Ishikawa (cell line): ENCODE measurements at regions not wholly inside any gene's neighbourhood (a gene's known extent, or its start where the extent isn't known, plus 50 kb on each side); places are given as distances from the start of the nearest gene placed in this dataset.
A peak's percentile ranks its signal among the peaks of the same experiment; 100 is the strongest.

Experiments used
- CEBPB ChIP-seq: IDR thresholded peaks from 2 replicates; pipeline ENCODE4 v1.6.1; 2012
- CREB1 ChIP-seq: IDR thresholded peaks from 2 replicates; pipeline ENCODE4 v1.6.1; 2012; ENCODE audit warnings: low read depth
- EGR1 ChIP-seq: IDR thresholded peaks from 2 replicates; pipeline ENCODE4 v1.6.1; 2012
- EP300 ChIP-seq: IDR thresholded peaks from 2 replicates; pipeline ENCODE4 v1.6.1; 2012; ENCODE audit warnings: borderline replicate concordance
- FOXM1 ChIP-seq: IDR thresholded peaks from 2 replicates; pipeline ENCODE4 v1.6.1; 2012; ENCODE audit warnings: low read depth, borderline replicate concordance
- NFIC ChIP-seq: IDR thresholded peaks from 2 replicates; pipeline ENCODE4 v1.6.1; 2012
- RAD21 ChIP-seq: IDR thresholded peaks from 2 replicates; pipeline ENCODE4 v1.6.1; 2012; ENCODE audit warnings: low read depth
- TAF1 ChIP-seq: IDR thresholded peaks from 2 replicates; pipeline ENCODE4 v1.6.1; 2012; ENCODE audit warnings: low read depth, mild to moderate bottlenecking
- TCF12 ChIP-seq: IDR thresholded peaks from 2 replicates; pipeline ENCODE4 v1.6.1; 2012; ENCODE audit warnings: low read depth
- TEAD4 ChIP-seq: IDR thresholded peaks from 2 replicates; pipeline ENCODE4 v1.6.1; 2012
- YY1 ChIP-seq: IDR thresholded peaks from 2 replicates; pipeline ENCODE4 v1.6.1; 2012; ENCODE audit warnings: low read depth
- ZBTB7A ChIP-seq: IDR thresholded peaks from 2 replicates; pipeline ENCODE4 v1.6.1; 2012; ENCODE audit warnings: low read depth
- TF ChIP-seq, protein P1 (sequence below): IDR thresholded peaks from 2 replicates; pipeline ENCODE4 v1.6.1; 2012
- TF ChIP-seq, protein P2 (sequence below): IDR thresholded peaks from 2 replicates; pipeline ENCODE4 v1.6.1; 2012
- TF ChIP-seq, protein P3 (sequence below): IDR thresholded peaks from 2 replicates; pipeline ENCODE4 v1.6.1; 2012; ENCODE audit warnings: low read depth, mild to moderate bottlenecking

DNA sequence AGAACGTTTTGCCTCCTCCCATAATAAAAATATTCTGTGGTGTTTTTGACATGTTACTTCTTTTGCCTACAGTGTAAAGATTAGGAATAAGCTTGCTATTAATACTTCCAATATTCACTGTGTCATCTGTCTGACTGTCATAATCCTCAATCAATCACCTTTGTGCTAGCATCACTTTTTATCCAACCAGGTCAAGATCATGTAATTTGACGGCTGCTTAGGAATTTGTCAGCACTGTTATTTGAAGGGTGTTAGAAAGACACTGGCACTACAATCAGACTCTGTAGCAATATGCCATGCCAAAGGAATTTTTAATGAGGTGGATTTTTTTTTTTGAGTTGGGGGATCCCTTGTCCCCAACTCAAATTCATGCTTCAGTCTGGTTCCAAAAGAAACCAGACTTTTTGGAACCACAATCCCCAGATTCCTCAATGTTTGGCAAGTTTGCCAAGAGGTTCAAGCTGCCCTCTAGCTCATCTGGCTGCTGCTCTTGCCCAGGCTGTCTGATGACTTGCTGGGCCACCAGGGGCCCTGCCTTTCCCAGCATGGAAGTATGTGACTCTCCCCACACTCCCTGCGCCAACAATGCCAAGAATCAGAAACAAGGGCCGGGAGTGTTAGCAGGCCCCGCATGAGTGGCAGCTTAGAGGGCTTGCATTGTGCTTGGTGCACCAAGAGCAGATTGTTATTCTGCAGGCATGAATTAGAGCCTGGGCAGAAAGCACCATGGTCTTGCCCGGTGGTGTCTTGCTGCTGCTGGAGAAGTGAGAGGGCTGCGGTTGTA, 58.6 kb upstream of the TSC22D2 start:
- TF ChIP-seq CREB1 (no peak), CEBPB (no peak), EGR1 (no peak), YY1 (peak; percentile 57; the same call in 1 of the 2 replicates), RAD21 (peak; percentile 44), ZBTB7A (0 out of 2 replicates have a peak, but pooled peaks have one; percentile 33), TEAD4 (peak; percentile 85), FOXM1 (peak; percentile 70; the same call in 1 of the 2 replicates), TCF12 (peak; percentile 76; the same call in 1 of the 2 replicates), TAF1 (no peak), NFIC (peak; percentile 87), EP300 (peak; percentile 78)
- TF ChIP-seq, protein P1, sequence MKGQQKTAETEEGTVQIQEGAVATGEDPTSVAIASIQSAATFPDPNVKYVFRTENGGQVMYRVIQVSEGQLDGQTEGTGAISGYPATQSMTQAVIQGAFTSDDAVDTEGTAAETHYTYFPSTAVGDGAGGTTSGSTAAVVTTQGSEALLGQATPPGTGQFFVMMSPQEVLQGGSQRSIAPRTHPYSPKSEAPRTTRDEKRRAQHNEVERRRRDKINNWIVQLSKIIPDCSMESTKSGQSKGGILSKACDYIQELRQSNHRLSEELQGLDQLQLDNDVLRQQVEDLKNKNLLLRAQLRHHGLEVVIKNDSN = 0 out of 2 replicates have a peak, but pooled peaks have one; percentile 7
- TF ChIP-seq, protein P2, sequence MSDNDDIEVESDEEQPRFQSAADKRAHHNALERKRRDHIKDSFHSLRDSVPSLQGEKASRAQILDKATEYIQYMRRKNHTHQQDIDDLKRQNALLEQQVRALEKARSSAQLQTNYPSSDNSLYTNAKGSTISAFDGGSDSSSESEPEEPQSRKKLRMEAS = peak; percentile 57; the same call in 1 of the 2 replicates
- TF ChIP-seq, protein P3, sequence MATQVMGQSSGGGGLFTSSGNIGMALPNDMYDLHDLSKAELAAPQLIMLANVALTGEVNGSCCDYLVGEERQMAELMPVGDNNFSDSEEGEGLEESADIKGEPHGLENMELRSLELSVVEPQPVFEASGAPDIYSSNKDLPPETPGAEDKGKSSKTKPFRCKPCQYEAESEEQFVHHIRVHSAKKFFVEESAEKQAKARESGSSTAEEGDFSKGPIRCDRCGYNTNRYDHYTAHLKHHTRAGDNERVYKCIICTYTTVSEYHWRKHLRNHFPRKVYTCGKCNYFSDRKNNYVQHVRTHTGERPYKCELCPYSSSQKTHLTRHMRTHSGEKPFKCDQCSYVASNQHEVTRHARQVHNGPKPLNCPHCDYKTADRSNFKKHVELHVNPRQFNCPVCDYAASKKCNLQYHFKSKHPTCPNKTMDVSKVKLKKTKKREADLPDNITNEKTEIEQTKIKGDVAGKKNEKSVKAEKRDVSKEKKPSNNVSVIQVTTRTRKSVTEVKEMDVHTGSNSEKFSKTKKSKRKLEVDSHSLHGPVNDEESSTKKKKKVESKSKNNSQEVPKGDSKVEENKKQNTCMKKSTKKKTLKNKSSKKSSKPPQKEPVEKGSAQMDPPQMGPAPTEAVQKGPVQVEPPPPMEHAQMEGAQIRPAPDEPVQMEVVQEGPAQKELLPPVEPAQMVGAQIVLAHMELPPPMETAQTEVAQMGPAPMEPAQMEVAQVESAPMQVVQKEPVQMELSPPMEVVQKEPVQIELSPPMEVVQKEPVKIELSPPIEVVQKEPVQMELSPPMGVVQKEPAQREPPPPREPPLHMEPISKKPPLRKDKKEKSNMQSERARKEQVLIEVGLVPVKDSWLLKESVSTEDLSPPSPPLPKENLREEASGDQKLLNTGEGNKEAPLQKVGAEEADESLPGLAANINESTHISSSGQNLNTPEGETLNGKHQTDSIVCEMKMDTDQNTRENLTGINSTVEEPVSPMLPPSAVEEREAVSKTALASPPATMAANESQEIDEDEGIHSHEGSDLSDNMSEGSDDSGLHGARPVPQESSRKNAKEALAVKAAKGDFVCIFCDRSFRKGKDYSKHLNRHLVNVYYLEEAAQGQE = no peak

DNA sequence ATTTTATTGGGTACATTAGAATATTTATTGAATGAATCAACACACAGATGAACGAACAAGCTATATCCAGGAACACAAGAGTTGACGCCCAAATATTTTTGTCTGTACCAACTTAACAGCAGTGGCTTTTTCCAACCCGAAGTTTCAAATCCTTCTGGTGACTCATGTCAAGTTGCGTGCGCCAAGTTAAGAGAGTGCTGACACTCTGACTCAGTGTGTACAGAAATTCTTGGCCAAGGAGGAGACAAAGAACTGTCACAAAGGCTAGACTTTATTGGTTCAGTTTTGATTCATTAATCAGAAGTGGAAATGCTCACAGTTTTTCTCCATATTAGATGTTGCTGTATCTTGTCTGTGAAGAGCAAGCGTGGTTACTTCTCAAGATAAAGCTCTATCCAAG, 59.6 kb upstream of the TSC22D2 start:
- no peak for TF ChIP-seq CEBPB
- peak; percentile 90 for TF ChIP-seq NFIC
- TF ChIP-seq CREB1 = no peak
- TF ChIP-seq TAF1 = no peak
- TF ChIP-seq, protein P3 = no peak
- TF ChIP-seq EP300 = peak; percentile 87; the same call in 1 of the 2 replicates
- TF ChIP-seq TCF12 = peak; percentile 77
- peak; percentile 84 for TF ChIP-seq TEAD4
- TF ChIP-seq, protein P1 = no peak
- TF ChIP-seq YY1 = no peak
- no peak; the same call in 1 of the 2 replicates for TF ChIP-seq RAD21
- TF ChIP-seq FOXM1 = peak; percentile 74
- TF ChIP-seq, protein P2 = peak; percentile 33; the same call in 1 of the 2 replicates
- no peak for TF ChIP-seq ZBTB7A
- TF ChIP-seq EGR1 = no peak

DNA sequence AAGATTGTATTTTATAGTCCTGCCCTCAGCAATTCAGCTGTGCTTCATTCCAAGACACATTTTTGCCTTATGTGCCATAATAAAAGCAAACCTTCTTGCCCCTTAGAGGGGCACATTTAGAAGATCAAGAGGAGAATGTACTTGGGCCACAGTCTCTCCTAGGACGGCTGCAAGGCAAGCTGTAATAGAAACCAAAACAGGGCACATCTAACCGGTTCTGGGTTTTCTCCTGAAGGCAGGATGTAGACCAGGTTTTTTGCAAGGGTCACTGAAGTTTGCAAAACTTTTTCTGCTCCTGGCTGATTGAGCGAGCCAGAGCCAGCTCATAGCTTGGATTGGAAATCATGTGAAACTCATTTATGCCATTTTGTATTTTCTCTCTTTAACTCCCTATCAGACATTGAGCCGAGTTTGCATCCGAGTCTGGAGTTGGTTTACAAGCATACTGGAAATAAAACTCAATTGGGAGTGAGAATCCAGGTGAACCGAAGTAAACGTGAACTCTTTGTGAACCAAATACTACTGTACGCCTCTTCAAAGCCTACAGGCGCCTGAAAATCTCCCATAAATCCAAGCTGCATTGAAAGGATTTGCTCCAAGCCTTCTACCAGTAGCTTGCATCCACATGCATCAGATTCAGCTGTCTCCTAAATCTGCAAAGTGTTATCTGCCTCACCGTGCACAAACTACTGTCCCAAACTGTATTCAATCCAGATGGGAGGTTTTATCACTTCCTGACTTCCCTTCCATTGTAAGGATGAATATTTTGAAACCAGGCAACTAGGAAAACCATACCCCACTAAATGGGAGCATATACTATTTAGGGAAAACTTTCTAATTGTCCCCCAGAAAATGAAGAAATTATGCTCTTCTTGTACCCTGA, 60.9 kb upstream of the TSC22D2 start:
- no peak for TF ChIP-seq TCF12
- no peak for TF ChIP-seq YY1
- no peak for TF ChIP-seq RAD21
- TF ChIP-seq FOXM1 = no peak
- TF ChIP-seq, protein P1 = no peak
- TF ChIP-seq, protein P3 = no peak
- TF ChIP-seq CEBPB = no peak
- TF ChIP-seq TEAD4 = no peak
- no peak for TF ChIP-seq EP300
- TF ChIP-seq NFIC = no peak
- TF ChIP-seq ZBTB7A = no peak
- TF ChIP-seq CREB1 = no peak
- TF ChIP-seq, protein P2 = no peak
- TF ChIP-seq TAF1 = no peak
- no peak for TF ChIP-seq EGR1
